ENCODE measurements at regions not wholly inside any gene's neighbourhood (a gene's known extent, or its start where the extent isn't known, plus 50 kb on each side); places are given as distances from the start of the nearest gene placed in this dataset.
A peak's percentile ranks its signal among the peaks of the same experiment; 100 is the strongest.

DNA sequence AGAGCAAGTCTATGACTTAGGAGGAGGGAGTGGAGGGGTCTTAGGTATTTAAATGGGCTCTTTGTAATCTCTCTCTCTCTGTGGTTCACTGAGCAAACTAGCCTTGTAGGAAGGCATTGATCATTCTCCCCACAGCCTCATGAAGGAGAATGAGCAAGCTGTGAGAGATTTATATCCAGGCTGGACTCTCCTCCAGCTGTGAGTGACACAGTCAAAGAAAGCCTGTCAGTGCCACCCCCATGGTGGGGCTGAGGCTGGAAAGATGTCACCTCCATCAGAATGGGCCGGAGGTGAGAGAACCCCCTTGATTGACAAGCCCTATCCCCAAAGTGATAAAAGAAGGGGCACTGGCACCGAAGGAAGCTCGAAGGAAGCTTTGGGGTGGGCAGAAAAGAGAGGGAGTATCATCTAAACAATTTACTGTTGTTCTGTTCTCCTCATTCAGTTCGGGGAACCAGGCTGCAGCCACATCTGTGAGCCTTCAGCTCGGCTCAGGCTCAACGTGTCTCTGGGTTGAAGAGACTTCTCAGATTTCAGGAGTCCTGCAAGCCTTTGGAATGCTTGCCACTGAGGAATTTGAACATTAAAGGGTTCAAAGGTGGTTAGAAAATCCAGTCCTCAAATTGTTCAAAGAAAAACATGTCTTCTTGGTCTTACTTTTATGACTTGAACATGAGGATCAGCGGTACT, 538.2 kb upstream of the ZNF462 start:
- no peak overlapping the region for H2BK12ac ChIP-seq (ENCODE audit: low read depth, low read length)
- H2AK5ac ChIP-seq (ENCODE audit: low read depth, low read length): no peak overlapping the region
- peaks cover 0 to 3% (median 0%) of the 10 kb centered on the region in 4 experiments; a peak in 3 of 7 replicates for H3K4me1 ChIP-seq (replicated peaks in 1 of 4; ENCODE audit: control insufficient read depth in 3 of 4, insufficient read depth in 4 of 4, low read length in 3 of 4)
- no peaks in the 10 kb centered on the region for H3K9me3 ChIP-seq (ENCODE audit: insufficient read depth in 2 of 2, low read depth in 1 of 2, low read length in 1 of 2)
- no peak overlapping the region for H3K56ac ChIP-seq (replicated peaks; ENCODE audit: insufficient read length, low read depth, low read length)
- POLR2A ChIA-PET (ENCODE audit: partially characterized antibody): no interaction called here
- no peak overlapping the region for H4K8ac ChIP-seq (ENCODE audit: extremely low read depth, insufficient read depth, low read length)
- no peak overlapping the region for H3K14ac ChIP-seq (ENCODE audit: insufficient read length)
- no peak overlapping the region for H4K5ac ChIP-seq (ENCODE audit: insufficient read length, low read depth, low read length)
- H3K18ac ChIP-seq (ENCODE audit: extremely low read depth, low read length): no peak overlapping the region
- no peak overlapping the region for H2BK15ac ChIP-seq (ENCODE audit: low read length)
- no peak overlapping the region for H3K4ac ChIP-seq (replicated peaks; ENCODE audit: insufficient read length, low read depth, low read length)
- no peaks in the 10 kb centered on the region for H4K20me1 ChIP-seq (replicated peaks in 1 of 2; ENCODE audit: control insufficient read depth in 1 of 2, insufficient read depth in 2 of 2, low read length in 2 of 2)
- H2BK5ac ChIP-seq (ENCODE audit: low read depth, low read length): no peak overlapping the region
- H4K91ac ChIP-seq (replicated peaks; ENCODE audit: insufficient read length, low read length): no peak overlapping the region
- no peaks in the 10 kb centered on the region for H3K23me2 ChIP-seq (ENCODE audit: low read depth, low read length)
- DNase-seq (ENCODE audit: low read depth in 1 of 2, low spot score in 2 of 2) (no peak), FAIRE-seq (no peak)
- no peak overlapping the region for H3K4me3 ChIP-seq (ENCODE audit: extremely low read depth in 1 of 4, insufficient read depth in 2 of 4, low read depth in 3 of 4, low read length in 4 of 4)
- no peak overlapping the region for H3K27ac ChIP-seq (ENCODE audit: low read depth, low read length)
- no peak overlapping the region for H3K9ac ChIP-seq (replicated peaks in 1 of 4; ENCODE audit: extremely low read depth in 1 of 4, low read depth in 3 of 4, low read length in 3 of 4)
- no peak overlapping the region for H3K4me2 ChIP-seq (ENCODE audit: insufficient read depth in 1 of 2, low read depth in 2 of 2, low read length in 2 of 2)
- H2BK20ac ChIP-seq (ENCODE audit: low read length): no peak overlapping the region
- H2BK120ac ChIP-seq (replicated peaks; ENCODE audit: low read depth, low read length): no peak overlapping the region
- no peaks in the 10 kb centered on the region for H3K27me3 ChIP-seq (replicated peaks in 1 of 4; ENCODE audit: control insufficient read depth in 3 of 4, extremely low read depth in 1 of 4, insufficient read depth in 3 of 4, low read length in 3 of 4)
- WGBS, 2 experiments (ENCODE audit: extremely low coverage in 1 of 2, insufficient coverage in 1 of 2, insufficient read length in 1 of 2, insufficient replicate concordance in 2 of 2, low coverage in 1 of 2, low lambda C conversion rate in 2 of 2, missing lambda C conversion rate in 1 of 2): 89% methylated on average over 7 of the region's 7 CpGs; no CpG with 5 or more reads in 1 of the 2 experiments
- H3K79me1 ChIP-seq (ENCODE audit: low read depth, low read length): no peaks in the 10 kb centered on the region
- H3K23ac ChIP-seq (ENCODE audit: insufficient read length): no peak overlapping the region
- no peaks in the 10 kb centered on the region for H3K36me3 ChIP-seq (ENCODE audit: control insufficient read depth in 2 of 4, insufficient read depth in 4 of 4, low read length in 3 of 4)
- H2AFZ ChIP-seq (ENCODE audit: low read length): peak overlapping the region; percentile 31; the same call in 1 of the 2 replicates
- CTCF ChIA-PET (ENCODE audit: partially characterized antibody): interaction anchor here (1.1 kb wide), 1 partner anchor 18 kb away, joined by 3 read pairs; no protein-coding TSS in a partner anchor
- no peaks in the 10 kb centered on the region for H3K79me2 ChIP-seq (ENCODE audit: control insufficient read depth in 1 of 2, insufficient read depth in 2 of 2, low read length in 2 of 2)
- TF ChIP-seq BACH1 (IDR thresholded peaks at IDR 0.05; ENCODE audit: low read length): no peak
- TF ChIP-seq CTCF (IDR thresholded peaks at IDR 0.05; ENCODE audit: control extremely low read depth in 1 of 3, insufficient read depth in 1 of 3, low read depth in 1 of 3, low read length in 3 of 3): no peak

All from H1 (cell line).